GDM1 (cell line): ENCODE measurements at regions not wholly inside any gene's neighbourhood (a gene's known extent, or its start where the extent isn't known, plus 50 kb on each side); places are given as distances from the start of the nearest gene placed in this dataset.
"Not testable (repeated sequence)": the region's sequence is repeated elsewhere in the genome, so short reads cannot be mapped to it uniquely, and the experiment has no call there.

Source experiments
- DNase-seq: peaks from one replicate; lab custom pipeline; 2025; lab: John Stamatoyannopoulos, UW

GRCh38 chr7:115789901-115790300 is 240.7 kb downstream of the TFEC start:
- DNase-seq: no peak

GRCh38 chr7:115789473-115789872 is 241.1 kb downstream of the TFEC start:
- not testable (repeated sequence) for DNase-seq

- DNase-seq: no peak
These were observed 247.7 kb downstream of the TFEC start for GRCh38 chr7:115782696-115783490.

- DNase-seq: no peak
These were observed 251.0 kb downstream of the TFEC start for GRCh38 chr7:115779561-115779960.

- DNase-seq: no peak
These were observed 254.6 kb downstream of the TFEC start for GRCh38 chr7:115775981-115776380.

- DNase-seq: no peak
These were observed 267.2 kb downstream of the TFEC start for GRCh38 chr7:115763347-115763746.

- no peak for DNase-seq
These were observed 272.5 kb downstream of the TFEC start for GRCh38 chr7:115758025-115758424.

GRCh38 chr7:115754226-115754625 is 276.3 kb downstream of the TFEC start:
- no peak for DNase-seq

GRCh38 chr7:115749924-115750323 is 280.6 kb downstream of the TFEC start:
- DNase-seq: no peak

GRCh38 chr7:115748123-115748738 is 282.3 kb downstream of the TFEC start:
- DNase-seq: no peak

GRCh38 chr7:115747174-115747573 is 283.4 kb downstream of the TFEC start:
- peak; percentile 21 for DNase-seq

- no peak for DNase-seq
These were observed 290.5 kb downstream of the TFEC start for GRCh38 chr7:115740043-115740442.

- DNase-seq: no peak
These were observed 295.9 kb downstream of the TFEC start for GRCh38 chr7:115734641-115735040.

GRCh38 chr7:115731796-115732471 is 298.6 kb downstream of the TFEC start:
- DNase-seq: no peak

GRCh38 chr7:115728518-115728917 is 302.0 kb downstream of the TFEC start:
- DNase-seq: no peak

GRCh38 chr7:115724400-115725056 is 306.0 kb downstream of the TFEC start:
- DNase-seq: no peak

GRCh38 chr7:115722302-115722977 is 308.1 kb downstream of the TFEC start:
- DNase-seq: no peak

GRCh38 chr7:115721293-115722217 is 309.0 kb downstream of the TFEC start:
- DNase-seq: no peak

- DNase-seq: no peak
These were observed 310.6 kb downstream of the TFEC start for GRCh38 chr7:115719963-115720362.

- no peak for DNase-seq
These were observed 320.9 kb downstream of the TFEC start for GRCh38 chr7:115709664-115710063.

GRCh38 chr7:115708013-115708341 is 322.6 kb downstream of the TFEC start:
- DNase-seq: no peak
